ENCODE measurements at regions not wholly inside any gene's neighbourhood (a gene's known extent, or its start where the extent isn't known, plus 50 kb on each side); places are given as distances from the start of the nearest gene placed in this dataset.

GRCh38 chr4:72970756-72971155, 98.8 kb downstream of the COX18 start:
- no peaks in the 10 kb centered on the region for H3K4me1 ChIP-seq (ENCODE audit: insufficient read depth, low read length, poor library complexity, severe bottlenecking)
- no peaks in the 10 kb centered on the region for H3K9me3 ChIP-seq (ENCODE audit: low read depth, low read length, poor library complexity, severe bottlenecking)
- DNase-seq (ENCODE audit: low spot score), result no peak
- no peaks in the 10 kb centered on the region for H3K36me3 ChIP-seq (ENCODE audit: insufficient read depth, low read length, poor library complexity, severe bottlenecking)
- no peak overlapping the region for H3K4me3 ChIP-seq (ENCODE audit: low read depth, low read length, poor library complexity, severe bottlenecking)
- POLR2A ChIA-PET (ENCODE audit: low non-redundant PET), result no interaction called here
- H3K27ac ChIP-seq (ENCODE audit: low read depth, low read length, poor library complexity, severe bottlenecking), result no peak overlapping the region
- TF ChIP-seq EZH2 (IDR thresholded peaks at IDR 0.05; ENCODE audit: borderline replicate concordance, low read depth, low read length, poor library complexity, severe bottlenecking) (no peak), CTCF (conservative IDR thresholded peaks at IDR 0.05; ENCODE audit: low read depth, low read length) (no peak)
- H3K27me3 ChIP-seq (replicated peaks; ENCODE audit: insufficient read depth, low read depth, low read length, poor library complexity), result no peaks in the 10 kb centered on the region
- intact Hi-C loops (cut with micrococcal nuclease; ENCODE audit: unreplicated experiment), result no loop called here
- no TSS peak for BruUV-seq (replicated peaks)
- CTCF ChIA-PET, result no interaction called here

- DNase-seq (ENCODE audit: low spot score), result no peak
- no peaks in the 10 kb centered on the region for H3K36me3 ChIP-seq (ENCODE audit: insufficient read depth, low read length, poor library complexity, severe bottlenecking)
- no peak overlapping the region for H3K27ac ChIP-seq (ENCODE audit: low read depth, low read length, poor library complexity, severe bottlenecking)
- TF ChIP-seq EZH2 (IDR thresholded peaks at IDR 0.05; ENCODE audit: borderline replicate concordance, low read depth, low read length, poor library complexity, severe bottlenecking) (no peak), CTCF (conservative IDR thresholded peaks at IDR 0.05; ENCODE audit: low read depth, low read length) (no peak)
- BruUV-seq (replicated peaks), result no TSS peak
- ChIA-PET POLR2A (ENCODE audit: low non-redundant PET) (no interaction called here), CTCF (no interaction called here)
- H3K4me3 ChIP-seq (ENCODE audit: low read depth, low read length, poor library complexity, severe bottlenecking), result no peak overlapping the region
- H3K9me3 ChIP-seq (ENCODE audit: low read depth, low read length, poor library complexity, severe bottlenecking), result no peaks in the 10 kb centered on the region
- H3K27me3 ChIP-seq (replicated peaks; ENCODE audit: insufficient read depth, low read depth, low read length, poor library complexity), result no peaks in the 10 kb centered on the region
- no peaks in the 10 kb centered on the region for H3K4me1 ChIP-seq (ENCODE audit: insufficient read depth, low read length, poor library complexity, severe bottlenecking)
- intact Hi-C loops (cut with micrococcal nuclease; ENCODE audit: unreplicated experiment), result no loop called here
Measured at GRCh38 chr4:72969976-72970375, 99.5 kb downstream of the COX18 start.

- no peak for DNase-seq (ENCODE audit: low spot score)
- TF ChIP-seq CTCF (conservative IDR thresholded peaks at IDR 0.05; ENCODE audit: low read depth, low read length) (no peak), EZH2 (IDR thresholded peaks at IDR 0.05; ENCODE audit: borderline replicate concordance, low read depth, low read length, poor library complexity, severe bottlenecking) (no peak)
- ChIA-PET POLR2A (ENCODE audit: low non-redundant PET) (no interaction called here), CTCF (no interaction called here)
- intact Hi-C loops (cut with micrococcal nuclease; ENCODE audit: unreplicated experiment), result no loop called here
- Histone ChIP-seq H3K27ac (ENCODE audit: low read depth, low read length, poor library complexity, severe bottlenecking) (no peak overlapping the region), H3K9me3 (ENCODE audit: low read depth, low read length, poor library complexity, severe bottlenecking) (no peaks in the 10 kb centered on the region), H3K27me3 (replicated peaks; ENCODE audit: insufficient read depth, low read depth, low read length, poor library complexity) (no peaks in the 10 kb centered on the region), H3K36me3 (ENCODE audit: insufficient read depth, low read length, poor library complexity, severe bottlenecking) (no peaks in the 10 kb centered on the region), H3K4me1 (ENCODE audit: insufficient read depth, low read length, poor library complexity, severe bottlenecking) (no peaks in the 10 kb centered on the region), H3K4me3 (ENCODE audit: low read depth, low read length, poor library complexity, severe bottlenecking) (no peak overlapping the region)
- no TSS peak for BruUV-seq (replicated peaks)
Measured at GRCh38 chr4:72966652-72967051, 102.9 kb downstream of the COX18 start.
